GM19463 (cell line): ENCODE measurements at regions not wholly inside any gene's neighbourhood (a gene's known extent, or its start where the extent isn't known, plus 50 kb on each side); places are given as distances from the start of the nearest gene placed in this dataset.
A peak's percentile ranks its signal among the peaks of the same experiment; 100 is the strongest.
"Not testable (repeated sequence)": the region's sequence is repeated elsewhere in the genome, so short reads cannot be mapped to it uniquely, and the experiment has no call there.

ENCODE experiments used
- ATAC-seq: cut with Tn5 transposase; IDR thresholded peaks from one replicate; pipeline ENCODE4 v1.9.1; 2021; ENCODE audit warnings: mild to moderate bottlenecking, moderate library complexity; ENCODE audit not compliant: unreplicated experiment

DNA sequence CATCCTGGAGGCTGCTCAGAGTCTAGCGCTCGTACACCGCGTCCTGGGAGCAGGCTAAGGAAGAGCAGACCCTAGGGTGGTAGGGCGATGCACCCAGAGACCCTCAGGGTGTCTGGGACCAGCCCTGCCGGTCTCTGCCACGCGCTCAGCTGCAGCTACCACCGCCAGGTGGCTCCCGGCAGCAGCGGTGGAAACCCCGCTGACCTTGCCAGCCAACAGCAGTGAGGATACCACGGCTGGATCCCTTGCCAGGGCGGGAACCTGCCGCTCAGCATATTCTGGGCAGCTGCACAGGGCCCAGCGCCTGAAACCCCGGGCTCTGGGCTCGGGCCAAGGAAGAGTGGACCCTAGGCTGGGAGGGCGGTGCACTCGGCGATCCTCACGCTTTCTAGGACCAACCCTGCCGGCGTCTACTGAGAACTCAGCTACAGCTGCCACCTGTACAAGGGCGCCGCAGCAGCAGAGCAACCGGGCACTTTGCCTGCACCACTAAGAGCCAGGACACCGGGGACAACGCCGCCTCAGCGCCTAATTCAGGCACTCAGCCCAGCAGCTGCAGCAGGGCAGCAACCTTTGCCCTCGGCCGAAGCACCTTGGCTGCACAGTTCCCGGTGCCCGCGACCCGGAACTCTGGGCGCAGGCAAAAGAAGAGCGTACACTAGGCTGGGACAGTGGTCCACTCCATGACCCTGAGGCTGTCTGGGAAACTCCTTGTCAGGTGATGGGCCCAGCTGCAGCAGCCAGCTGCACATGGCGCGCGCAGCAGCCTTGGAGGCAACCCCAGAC is 80.8 kb downstream of the POTEB2 start:
- ATAC-seq = not testable (repeated sequence)

DNA sequence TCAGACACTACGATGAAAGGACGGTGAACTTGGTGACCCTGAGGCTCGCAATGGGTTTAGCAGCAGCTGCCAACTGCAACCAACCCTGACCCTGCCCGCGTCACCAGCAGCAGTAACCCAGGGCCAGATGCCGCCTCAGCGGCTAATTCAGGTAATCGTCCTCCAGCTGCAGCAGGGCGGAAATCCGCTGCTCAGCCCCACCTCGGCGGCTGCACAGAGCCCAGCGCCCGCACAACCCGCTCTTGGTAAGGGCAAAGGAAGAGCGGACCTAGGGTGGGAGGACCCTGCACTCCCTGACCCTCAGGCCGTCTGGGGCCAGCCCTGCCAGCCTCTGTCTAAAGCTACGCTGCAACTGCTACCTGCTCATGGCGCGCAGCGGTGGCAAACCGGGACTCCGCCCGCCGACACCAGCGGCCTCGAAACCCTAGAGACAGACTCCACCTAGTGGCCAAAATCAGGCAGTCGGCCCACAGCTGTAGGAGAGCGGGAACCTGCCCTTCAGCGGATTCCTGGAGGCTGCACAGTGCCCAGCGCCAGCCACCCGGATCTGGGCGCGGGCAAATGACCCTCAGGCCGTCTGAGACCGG is 82.4 kb downstream of the POTEB2 start:
- ATAC-seq = not testable (repeated sequence)

DNA sequence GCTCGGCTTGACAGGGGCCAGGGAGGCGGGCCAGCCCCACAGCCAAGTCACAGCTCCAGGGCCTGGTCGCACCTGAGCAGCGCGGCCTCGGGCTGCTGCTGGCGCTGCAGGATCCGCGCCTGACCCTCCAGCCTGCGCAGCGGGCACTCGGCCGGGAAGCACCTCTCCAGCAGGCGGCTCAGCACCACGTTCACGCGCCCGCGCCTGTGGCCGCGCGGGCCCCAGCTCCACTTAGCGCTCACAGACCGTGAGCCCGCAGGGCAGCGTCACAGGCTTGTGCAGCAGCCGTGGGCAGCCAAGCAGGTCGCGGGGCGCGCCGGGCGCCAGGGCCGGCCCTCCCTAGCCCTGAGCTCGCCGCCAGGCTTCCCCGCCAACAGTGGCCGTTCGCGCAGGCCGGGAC is 90.7 kb downstream of the POTEB2 start:
- not testable (repeated sequence) for ATAC-seq

DNA sequence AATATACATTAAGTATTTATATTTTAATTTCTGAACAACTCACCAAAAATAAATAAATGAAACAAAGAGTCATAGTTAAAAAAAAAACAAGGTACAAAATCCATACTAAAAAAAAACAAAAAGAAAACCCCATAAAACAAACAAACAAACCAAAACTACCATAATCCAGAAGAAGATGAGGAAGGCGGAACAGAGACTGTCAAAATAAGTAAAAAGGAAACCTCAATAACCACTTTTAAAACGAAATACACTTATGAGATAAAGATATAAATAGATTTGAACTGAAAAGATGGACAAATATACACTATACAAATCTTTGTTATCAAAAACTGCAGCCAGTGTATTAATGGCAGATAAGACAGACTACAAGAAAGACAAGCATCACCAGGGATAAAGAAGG is 98.2 kb downstream of the POTEB2 start:
- not testable (repeated sequence) for ATAC-seq

DNA sequence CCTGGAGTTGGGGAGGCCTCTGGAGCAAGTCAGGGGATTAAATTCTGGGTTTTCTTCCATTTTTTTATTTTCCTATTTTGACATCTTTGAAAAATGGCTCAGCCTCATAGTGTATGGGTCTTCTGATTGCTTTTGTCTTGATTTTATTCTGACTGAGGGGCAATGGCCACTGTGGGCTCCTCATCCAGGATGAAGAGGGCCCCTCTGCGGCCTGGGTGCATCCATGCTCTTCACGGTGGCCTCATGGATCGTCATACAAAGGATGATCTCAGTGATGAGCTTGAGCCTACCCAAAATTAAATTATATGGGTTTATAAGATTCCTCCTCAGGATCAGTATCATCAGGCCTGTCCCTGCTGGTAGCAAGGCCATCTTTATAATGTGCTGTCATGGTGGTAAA is 103.7 kb downstream of the POTEB2 start:
- ATAC-seq = not testable (repeated sequence)

DNA sequence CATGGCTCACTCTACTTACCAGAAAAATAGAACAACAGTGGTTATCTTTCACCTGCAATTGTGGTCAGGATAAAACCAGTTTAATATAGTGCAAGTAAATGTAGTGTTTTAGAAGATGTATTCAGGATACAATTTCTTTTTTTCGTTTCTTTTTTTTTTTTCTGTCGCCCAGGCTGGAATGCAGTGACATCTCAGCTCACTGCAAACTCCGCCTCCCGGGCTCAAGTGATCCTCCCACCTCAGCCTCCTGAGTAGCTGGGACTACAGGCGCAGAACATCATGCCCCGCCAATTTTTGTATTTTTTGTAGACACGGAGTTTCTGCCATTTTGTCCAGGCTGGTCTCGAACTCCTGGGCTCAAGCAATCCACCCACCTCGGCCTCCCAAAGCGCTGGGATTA is 109.7 kb downstream of the POTEB2 start:
- ATAC-seq = not testable (repeated sequence)

DNA sequence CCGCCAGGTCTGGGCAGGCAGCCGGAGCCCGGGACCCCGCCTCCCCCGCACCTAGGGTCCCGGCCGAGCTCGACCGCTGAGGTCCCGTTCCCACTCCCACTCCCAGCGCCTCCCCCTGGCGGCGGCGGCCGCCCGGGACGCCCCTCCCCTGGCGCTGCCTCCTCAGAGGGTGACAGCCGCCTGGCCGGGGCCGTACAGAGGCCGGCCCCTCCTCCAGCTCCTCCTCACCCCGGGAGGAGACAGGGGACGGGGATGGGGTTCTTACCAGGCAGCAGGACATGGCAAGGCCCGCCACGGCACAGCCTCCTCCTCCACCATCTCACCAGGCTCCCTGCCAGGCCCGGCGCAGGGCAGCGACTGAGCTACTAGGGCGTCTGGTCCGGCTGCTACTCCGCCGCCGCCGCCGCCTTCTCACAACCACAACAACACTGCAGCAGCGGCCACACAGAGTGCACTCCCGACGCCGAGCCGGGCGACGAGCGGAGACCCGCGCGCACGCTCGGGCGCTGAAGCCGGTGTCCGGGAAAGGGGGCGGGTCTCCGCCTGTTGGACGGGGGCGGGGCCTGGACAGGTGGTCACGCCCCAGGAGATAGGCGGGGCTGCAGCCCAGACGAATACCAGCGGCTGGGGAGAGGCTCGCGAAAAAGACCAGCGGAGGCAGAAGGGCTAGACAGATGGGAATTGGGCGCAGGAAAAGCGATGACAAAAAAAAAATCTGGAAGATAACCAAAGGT is 110.3 kb downstream of the POTEB2 start:
- peak; percentile 48 for ATAC-seq

DNA sequence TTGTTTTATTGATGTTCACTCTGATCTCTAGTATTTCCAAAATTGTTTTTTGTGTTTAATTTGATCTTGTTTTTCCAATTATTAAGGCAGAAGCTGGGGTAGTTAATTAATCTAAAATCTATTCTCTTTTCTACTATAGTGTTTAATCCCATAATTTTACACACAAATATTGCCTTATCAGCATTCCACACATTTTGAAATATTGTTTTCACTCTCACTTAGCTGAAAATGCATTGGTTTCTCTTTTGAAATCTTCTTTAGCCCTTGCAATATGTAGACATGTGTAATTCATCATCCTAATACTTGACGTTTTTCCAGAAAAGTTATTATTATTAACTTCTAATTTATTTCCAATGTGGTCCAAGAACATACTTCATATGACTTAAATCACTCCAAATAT is 132.6 kb downstream of the POTEB2 start:
- ATAC-seq = not testable (repeated sequence)
